HG03135 (cell line): ENCODE measurements at regions not wholly inside any gene's neighbourhood (a gene's known extent, or its start where the extent isn't known, plus 50 kb on each side); places are given as distances from the start of the nearest gene placed in this dataset.
"Not testable (repeated sequence)": the region's sequence is repeated elsewhere in the genome, so short reads cannot be mapped to it uniquely, and the experiment has no call there.

Source experiments
- ATAC-seq: cut with Tn5 transposase; IDR thresholded peaks from one replicate; pipeline ENCODE4 v1.9.1; 2021; ENCODE audit warnings: mild to moderate bottlenecking, moderate library complexity; ENCODE audit not compliant: unreplicated experiment

- ATAC-seq = no peak
Measured at GRCh38 chr7:34385384-34385783, 272.6 kb upstream of the NPSR1 start.

GRCh38 chr7:34389332-34390078, 268.5 kb upstream of the NPSR1 start:
- ATAC-seq = no peak

DNA sequence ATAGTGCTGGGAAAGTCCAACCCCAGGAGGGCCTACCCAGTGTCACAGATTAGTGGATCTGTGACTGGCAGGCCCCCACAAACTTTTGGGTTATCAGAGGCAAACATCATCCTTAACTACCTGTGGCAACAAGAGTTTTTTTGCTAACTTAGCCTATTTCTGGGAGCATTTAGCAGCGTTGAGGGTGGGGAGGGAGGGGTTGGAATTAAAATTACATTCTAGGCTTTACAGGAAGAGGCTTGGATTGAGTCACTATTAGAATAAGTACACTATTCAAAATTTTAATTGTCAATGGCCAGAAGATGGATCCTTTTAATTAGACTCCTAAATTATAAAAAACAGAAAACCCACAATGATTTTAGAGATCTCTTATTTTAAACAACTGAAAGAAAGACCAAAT, 267.9 kb upstream of the NPSR1 start:
- no peak for ATAC-seq

GRCh38 chr7:34392972-34393371, 265.0 kb upstream of the NPSR1 start:
- no peak for ATAC-seq

DNA sequence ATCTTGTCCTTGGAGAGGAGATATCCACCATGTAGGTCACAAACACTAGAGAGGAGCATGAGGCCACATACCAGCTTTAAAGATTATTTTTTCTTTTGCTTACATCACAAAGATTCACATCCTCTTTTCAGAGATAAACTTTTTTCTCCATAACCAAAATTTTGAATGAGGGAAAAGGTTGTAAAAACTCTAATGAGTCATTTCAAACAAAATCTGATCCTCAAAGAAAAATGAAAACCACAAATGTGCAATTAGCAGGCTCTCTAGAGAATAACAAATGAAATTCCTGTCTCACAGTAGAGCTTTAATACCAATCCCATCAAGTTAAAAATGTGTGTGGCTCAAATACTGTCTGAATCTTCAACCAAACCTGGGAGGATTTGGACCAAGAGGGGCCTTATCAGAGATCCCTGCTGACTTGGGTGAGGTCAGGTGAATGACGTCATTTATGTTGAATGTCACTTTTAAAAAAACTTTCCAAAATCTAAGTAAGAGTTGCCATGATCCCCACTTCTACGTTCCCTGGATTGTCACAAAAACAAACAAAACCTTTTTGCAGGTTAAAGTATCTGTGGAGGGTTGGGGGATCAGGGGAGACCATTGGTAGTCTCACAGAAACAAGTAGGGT, 261.5 kb upstream of the NPSR1 start:
- ATAC-seq = no peak

- ATAC-seq = no peak
Measured at GRCh38 chr7:34401776-34402175, 256.2 kb upstream of the NPSR1 start.

DNA sequence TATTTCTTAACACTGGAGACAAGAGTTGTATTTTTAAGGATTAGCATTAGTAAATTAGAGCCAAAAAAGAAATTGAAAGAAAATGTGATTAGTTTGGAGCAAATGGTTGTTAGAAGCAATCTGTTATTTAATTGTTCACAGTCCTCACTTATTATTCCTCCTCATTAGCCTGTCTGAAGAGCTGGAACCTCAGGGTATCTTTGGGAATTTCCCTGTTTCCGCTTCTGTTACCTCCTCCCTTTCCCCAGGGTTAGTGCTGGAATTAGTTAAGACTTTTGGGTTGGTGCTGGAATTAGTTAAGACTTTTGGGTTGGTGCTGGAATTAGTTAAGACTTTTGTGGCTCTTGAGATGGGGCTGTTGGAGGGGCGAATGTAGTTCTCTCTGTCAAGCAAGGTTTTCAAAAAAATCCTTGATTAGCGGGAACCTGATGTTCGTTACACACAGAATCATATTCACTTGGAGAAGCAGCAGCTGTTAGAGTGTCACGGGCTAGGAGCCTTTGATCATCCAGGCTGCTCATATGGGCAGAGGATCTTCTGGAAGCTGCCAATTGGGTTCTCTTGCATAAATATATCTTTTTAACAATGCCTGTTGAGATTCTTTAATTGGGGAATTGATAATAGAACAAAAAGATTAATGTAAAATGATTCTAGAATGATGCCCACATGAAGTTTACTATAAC, 251.0 kb upstream of the NPSR1 start:
- ATAC-seq = no peak

- no peak for ATAC-seq
Measured at GRCh38 chr7:34407586-34407985, 250.4 kb upstream of the NPSR1 start.

- no peak for ATAC-seq
Measured at GRCh38 chr7:34417781-34418180, 240.2 kb upstream of the NPSR1 start.

DNA sequence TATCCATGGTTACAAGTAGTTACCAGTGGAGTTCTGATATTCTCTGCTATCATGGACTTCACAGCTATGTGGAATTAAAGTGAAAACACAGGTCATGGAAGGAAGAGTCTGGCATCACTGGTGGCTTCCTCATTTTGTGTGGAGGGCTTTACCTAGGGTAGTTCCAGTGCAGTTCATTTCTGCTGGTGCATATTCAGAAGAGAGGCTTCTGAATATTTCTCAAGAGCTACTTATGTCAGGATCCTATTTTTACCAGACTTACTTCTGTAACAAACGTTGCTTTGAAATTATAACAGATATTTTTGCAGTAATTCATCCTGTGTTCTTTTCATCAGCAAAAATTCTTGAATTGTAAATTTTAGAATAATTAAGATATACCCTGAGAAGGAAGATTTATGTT, 236.5 kb upstream of the NPSR1 start:
- ATAC-seq = no peak

DNA sequence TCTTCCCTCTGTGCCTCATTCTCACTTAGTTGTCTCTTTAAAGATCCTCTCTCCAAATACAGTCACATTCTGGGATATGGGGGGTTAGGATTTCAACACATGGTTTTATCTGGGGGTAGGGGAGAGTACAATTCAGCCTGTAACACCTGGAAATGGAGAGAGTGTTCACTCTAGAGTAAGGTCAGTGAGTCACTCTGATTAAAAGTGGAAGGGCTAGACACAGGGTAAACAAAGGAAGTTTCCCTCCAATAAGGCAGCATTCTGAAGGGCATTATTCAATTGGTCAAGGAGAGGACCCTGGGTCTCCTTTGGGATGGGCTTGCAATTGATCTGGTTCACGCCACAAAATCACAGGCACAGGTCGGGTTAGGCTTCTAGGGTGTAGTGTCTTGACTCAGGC, 232.8 kb upstream of the NPSR1 start:
- no peak for ATAC-seq

DNA sequence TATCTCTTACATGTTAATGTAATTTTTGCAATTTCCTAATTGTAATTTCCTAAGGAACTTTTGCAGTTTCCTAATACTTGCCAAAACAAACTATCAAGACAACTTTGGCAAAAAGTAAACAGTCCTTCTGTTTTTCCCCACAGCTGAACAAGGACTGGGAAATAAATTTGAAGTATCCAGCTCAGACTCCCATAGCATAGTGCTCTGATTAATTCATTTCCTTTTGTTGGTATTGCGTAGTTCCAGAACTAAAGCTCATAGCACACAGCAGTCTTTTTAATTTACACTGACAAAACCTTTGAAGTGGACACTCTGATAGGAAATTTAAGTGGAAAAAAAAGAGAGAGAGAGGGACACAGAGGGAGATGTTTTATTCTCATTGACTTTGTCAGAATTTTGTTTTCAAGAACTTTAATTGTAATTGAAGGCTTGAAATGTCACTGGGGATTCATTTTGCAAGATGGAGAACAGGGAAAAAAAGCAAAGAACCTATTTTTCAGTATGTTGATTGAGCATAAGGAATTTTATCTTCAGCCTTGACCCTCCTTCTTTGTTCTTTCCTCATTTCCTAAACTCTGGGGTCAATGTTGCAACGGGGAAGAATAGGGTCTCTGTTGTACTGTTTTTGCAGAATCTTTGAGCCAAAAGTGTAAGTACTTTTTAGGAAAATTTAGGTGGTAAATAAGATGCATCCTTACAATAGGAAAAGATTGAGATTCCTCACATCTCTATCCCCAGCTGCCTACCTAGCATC, 232.2 kb upstream of the NPSR1 start:
- ATAC-seq = no peak

- ATAC-seq = no peak
Measured at GRCh38 chr7:34430456-34430855, 227.6 kb upstream of the NPSR1 start.

- ATAC-seq = no peak
Measured at GRCh38 chr7:34438436-34438835, 219.6 kb upstream of the NPSR1 start.

DNA sequence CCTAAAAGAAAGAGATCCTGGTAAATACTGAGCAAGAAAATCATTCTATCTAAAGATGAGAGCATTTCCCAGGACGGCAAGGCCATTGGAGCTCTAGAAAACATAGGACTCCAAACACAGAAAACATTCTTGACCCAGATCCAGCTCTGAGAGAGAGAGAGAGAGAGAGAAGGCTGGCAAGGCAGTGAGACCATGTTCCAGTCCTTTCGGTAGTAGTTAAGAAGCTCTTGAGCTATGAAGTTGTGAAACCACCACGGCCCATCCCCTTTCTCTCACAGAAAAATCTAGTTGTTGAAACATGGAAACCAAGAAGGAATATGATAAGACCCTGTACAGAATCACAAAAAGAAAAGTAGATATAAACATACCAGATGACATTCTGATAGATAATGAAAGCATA, 212.4 kb upstream of the NPSR1 start:
- ATAC-seq = no peak

DNA sequence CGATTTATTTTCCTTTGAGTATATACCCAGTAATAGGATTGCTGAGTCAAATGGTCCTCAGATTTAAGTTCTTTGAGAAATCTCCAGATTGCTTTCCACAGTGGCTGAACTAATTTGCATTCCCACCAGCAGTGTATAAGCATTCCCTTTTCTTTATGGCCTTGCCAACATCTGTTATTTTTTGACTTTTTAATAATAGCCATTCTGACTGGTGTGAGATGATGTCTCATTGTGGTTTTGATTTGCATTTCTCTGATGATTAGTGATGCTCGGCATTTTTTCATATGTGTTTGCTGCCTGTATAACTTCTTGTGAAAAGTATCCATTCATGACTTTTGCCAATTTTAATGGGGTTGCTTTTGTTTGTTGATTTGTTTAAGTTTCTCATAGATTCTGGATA, 209.5 kb upstream of the NPSR1 start:
- ATAC-seq = not testable (repeated sequence)

DNA sequence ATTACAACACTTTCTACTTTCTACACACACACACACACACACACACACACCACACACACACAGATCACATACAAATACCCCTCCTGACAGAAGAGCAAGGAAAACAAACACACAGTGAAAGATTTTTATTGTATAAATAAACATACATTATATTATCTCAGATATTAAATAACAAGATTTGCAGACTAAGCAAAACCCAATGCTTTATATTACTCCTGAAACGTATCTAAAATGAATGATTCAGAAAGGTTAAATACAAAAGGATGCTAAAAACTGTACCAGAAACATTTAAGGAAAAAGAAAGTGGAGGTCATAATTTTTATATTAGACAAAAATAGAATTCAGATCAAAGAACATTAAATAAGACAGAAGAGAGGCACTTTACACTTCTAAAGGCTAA, 208.3 kb upstream of the NPSR1 start:
- no peak for ATAC-seq

GRCh38 chr7:34451183-34451582, 206.8 kb upstream of the NPSR1 start:
- ATAC-seq = no peak

DNA sequence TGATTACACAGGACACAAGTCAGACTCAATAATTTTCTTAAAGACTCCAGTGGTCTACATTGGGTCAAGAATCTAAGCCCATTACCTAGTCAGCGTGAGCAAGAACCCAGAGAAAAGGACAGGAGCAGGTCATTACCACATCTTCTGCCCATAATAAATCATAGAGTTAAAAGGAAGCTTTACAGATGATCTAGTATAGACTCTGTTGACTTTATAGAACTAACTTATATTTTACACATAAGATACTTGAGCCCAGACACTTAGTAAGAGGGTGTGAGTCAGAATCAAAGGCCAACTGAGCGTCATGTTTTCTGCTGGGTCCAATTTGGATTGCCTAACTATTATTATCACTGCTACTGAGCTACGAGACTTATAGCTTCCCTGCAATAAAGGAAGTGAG, 206.1 kb upstream of the NPSR1 start:
- ATAC-seq = no peak

- no peak for ATAC-seq
Measured at GRCh38 chr7:34452363-34452762, 205.7 kb upstream of the NPSR1 start.

- no peak for ATAC-seq
Measured at GRCh38 chr7:34453150-34453549, 204.9 kb upstream of the NPSR1 start.

GRCh38 chr7:34454381-34454780, 203.6 kb upstream of the NPSR1 start:
- no peak for ATAC-seq
